ENCODE measurements at regions not wholly inside any gene's neighbourhood (a gene's known extent, or its start where the extent isn't known, plus 50 kb on each side); places are given as distances from the start of the nearest gene placed in this dataset.
"Not testable (repeated sequence)": the region's sequence is repeated elsewhere in the genome, so short reads cannot be mapped to it uniquely, and the experiment has no call there.

GRCh38 chr12:54799966-54800365 is 54.4 kb upstream of the MUCL1 start:
- not testable (repeated sequence) for TF ChIP-seq CTCF (IDR thresholded peaks at IDR 0.05; ENCODE audit: insufficient read depth, low read length); POLR2AphosphoS5 (IDR thresholded peaks at IDR 0.05; ENCODE audit: low read depth); GABPA (IDR thresholded peaks at IDR 0.05; ENCODE audit: low read depth)
- TF ChIP-seq, protein P1, sequence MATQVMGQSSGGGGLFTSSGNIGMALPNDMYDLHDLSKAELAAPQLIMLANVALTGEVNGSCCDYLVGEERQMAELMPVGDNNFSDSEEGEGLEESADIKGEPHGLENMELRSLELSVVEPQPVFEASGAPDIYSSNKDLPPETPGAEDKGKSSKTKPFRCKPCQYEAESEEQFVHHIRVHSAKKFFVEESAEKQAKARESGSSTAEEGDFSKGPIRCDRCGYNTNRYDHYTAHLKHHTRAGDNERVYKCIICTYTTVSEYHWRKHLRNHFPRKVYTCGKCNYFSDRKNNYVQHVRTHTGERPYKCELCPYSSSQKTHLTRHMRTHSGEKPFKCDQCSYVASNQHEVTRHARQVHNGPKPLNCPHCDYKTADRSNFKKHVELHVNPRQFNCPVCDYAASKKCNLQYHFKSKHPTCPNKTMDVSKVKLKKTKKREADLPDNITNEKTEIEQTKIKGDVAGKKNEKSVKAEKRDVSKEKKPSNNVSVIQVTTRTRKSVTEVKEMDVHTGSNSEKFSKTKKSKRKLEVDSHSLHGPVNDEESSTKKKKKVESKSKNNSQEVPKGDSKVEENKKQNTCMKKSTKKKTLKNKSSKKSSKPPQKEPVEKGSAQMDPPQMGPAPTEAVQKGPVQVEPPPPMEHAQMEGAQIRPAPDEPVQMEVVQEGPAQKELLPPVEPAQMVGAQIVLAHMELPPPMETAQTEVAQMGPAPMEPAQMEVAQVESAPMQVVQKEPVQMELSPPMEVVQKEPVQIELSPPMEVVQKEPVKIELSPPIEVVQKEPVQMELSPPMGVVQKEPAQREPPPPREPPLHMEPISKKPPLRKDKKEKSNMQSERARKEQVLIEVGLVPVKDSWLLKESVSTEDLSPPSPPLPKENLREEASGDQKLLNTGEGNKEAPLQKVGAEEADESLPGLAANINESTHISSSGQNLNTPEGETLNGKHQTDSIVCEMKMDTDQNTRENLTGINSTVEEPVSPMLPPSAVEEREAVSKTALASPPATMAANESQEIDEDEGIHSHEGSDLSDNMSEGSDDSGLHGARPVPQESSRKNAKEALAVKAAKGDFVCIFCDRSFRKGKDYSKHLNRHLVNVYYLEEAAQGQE (IDR thresholded peaks at IDR 0.05; ENCODE audit: insufficient replicate concordance, low read depth) = not testable (repeated sequence)
